ENCODE measurements at regions not wholly inside any gene's neighbourhood (a gene's known extent, or its start where the extent isn't known, plus 50 kb on each side); places are given as distances from the start of the nearest gene placed in this dataset.

DNA sequence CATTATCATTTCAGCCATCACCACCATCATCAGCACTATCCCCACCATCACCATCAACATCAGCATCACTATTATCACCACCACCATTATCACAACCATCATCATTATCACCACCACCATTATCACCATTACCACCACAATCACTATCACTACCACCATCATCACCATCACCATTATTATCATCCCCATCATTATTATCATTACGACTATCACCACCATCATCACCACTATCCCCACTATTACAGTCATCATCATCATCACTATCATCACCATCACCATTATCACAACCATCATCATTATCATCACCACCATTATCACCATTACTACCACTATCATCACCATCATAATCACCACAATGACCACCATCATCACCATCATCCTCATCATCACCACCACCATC is 50.4 kb upstream of the CMKLR1 start:
- no peak for ATAC-seq (ENCODE audit: low read depth in 2 of 2)
- DNase-seq: no peak
- H3K27me3 Mint-ChIP-seq: no peaks in the 10 kb centered on the region
- Histone ChIP-seq H3K36me3 (ENCODE audit: control insufficient read depth, insufficient read depth, low read length) (no peaks in the 10 kb centered on the region), H3K27ac (ENCODE audit: insufficient read depth, low read length, poor library complexity, severe bottlenecking) (no peak overlapping the region), H3K27me3 (ENCODE audit: control insufficient read depth, insufficient read depth, low read length) (peaks cover 3% of the 10 kb centered on the region), H3K4me1 (ENCODE audit: control insufficient read depth, insufficient read depth, low read length, poor library complexity, severe bottlenecking) (no peaks in the 10 kb centered on the region), H3K9me3 (ENCODE audit: control insufficient read depth in 2 of 2, low read length in 2 of 2) (no peaks in the 10 kb centered on the region), H3K4me3 (ENCODE audit: low read depth, low read length) (no peak overlapping the region)
- no peak overlapping the region for H3K27ac Mint-ChIP-seq
- H3K4me3 Mint-ChIP-seq: no peak overlapping the region
- no peaks in the 10 kb centered on the region for H3K4me1 Mint-ChIP-seq
- H3K9me3 Mint-ChIP-seq: peaks cover 0 to 12% (median 4%) of the 10 kb centered on the region in 7 donors
- H3K36me3 Mint-ChIP-seq: peaks cover 3% of the 10 kb centered on the region
